HG03439 (cell line): ENCODE measurements at regions not wholly inside any gene's neighbourhood (a gene's known extent, or its start where the extent isn't known, plus 50 kb on each side); places are given as distances from the start of the nearest gene placed in this dataset.
"Not testable (repeated sequence)": the region's sequence is repeated elsewhere in the genome, so short reads cannot be mapped to it uniquely, and the experiment has no call there.

ENCODE experiments used
- ATAC-seq: cut with Tn5 transposase; IDR thresholded peaks from one replicate; pipeline ENCODE4 v1.9.1; 2021; ENCODE audit warnings: mild to moderate bottlenecking, moderate library complexity; ENCODE audit not compliant: unreplicated experiment

GRCh38 chr1:112855152-112855828 is 100.7 kb downstream of the SLC16A1 start:
- ATAC-seq: no peak

GRCh38 chr1:112854368-112854984 is 101.5 kb downstream of the SLC16A1 start:
- ATAC-seq: not testable (repeated sequence)

GRCh38 chr1:112853915-112854314 is 102.1 kb downstream of the SLC16A1 start:
- ATAC-seq: not testable (repeated sequence)

- ATAC-seq: no peak
Measured at GRCh38 chr1:112852934-112853333, 103.1 kb downstream of the SLC16A1 start.

GRCh38 chr1:112852276-112852675 is 103.7 kb downstream of the SLC16A1 start:
- no peak for ATAC-seq

- no peak for ATAC-seq
Measured at GRCh38 chr1:112850034-112850757, 105.8 kb downstream of the SLC16A1 start.

GRCh38 chr1:112849425-112850033 is 106.5 kb downstream of the SLC16A1 start:
- ATAC-seq: no peak

GRCh38 chr1:112841825-112842224 is 114.2 kb downstream of the SLC16A1 start:
- no peak for ATAC-seq

- ATAC-seq: peak; percentile 59
Measured at GRCh38 chr1:112840631-112841624, 115.1 kb downstream of the SLC16A1 start.

- ATAC-seq: no peak
Measured at GRCh38 chr1:112836642-112837041, 119.4 kb downstream of the SLC16A1 start.

GRCh38 chr1:112833806-112834205 is 118.7 kb upstream of the PPM1J start:
- ATAC-seq: no peak

GRCh38 chr1:112832259-112832658 is 117.1 kb upstream of the PPM1J start:
- not testable (repeated sequence) for ATAC-seq

GRCh38 chr1:112829691-112830090 is 114.6 kb upstream of the PPM1J start:
- ATAC-seq: not testable (repeated sequence)

- ATAC-seq: no peak
Measured at GRCh38 chr1:112828716-112829115, 113.6 kb upstream of the PPM1J start.

- ATAC-seq: not testable (repeated sequence)
Measured at GRCh38 chr1:112827391-112827790, 112.3 kb upstream of the PPM1J start.

GRCh38 chr1:112826217-112826944 is 111.2 kb upstream of the PPM1J start:
- ATAC-seq: no peak

GRCh38 chr1:112825563-112826216 is 110.6 kb upstream of the PPM1J start:
- not testable (repeated sequence) for ATAC-seq

GRCh38 chr1:112825075-112825474 is 109.9 kb upstream of the PPM1J start:
- not testable (repeated sequence) for ATAC-seq
